Esophagus muscularis mucosa (tissue), 4 donors: ENCODE measurements at regions not wholly inside any gene's neighbourhood (a gene's known extent, or its start where the extent isn't known, plus 50 kb on each side); places are given as distances from the start of the nearest gene placed in this dataset.

Experiments used
- DNase-seq: peaks from one replicate; pipeline ENCODE4 v3.0.0-alpha.2; 2017; ENCODE audit errors: extremely low spot score
- H3K27ac ChIP-seq, 4 donors: fragments of 200-600 bp; sonication (generic); replicated peaks in 1 of 4; 1 replicate in 3 of 4; 2 replicates in 1 of 4; pipeline ENCODE4 v1.5.1; 2016 to 2019; ENCODE audit warnings: mild to moderate bottlenecking in 1 of 4
- H3K27me3 ChIP-seq, 4 donors: fragments of 200-600 bp; sonication (generic); one replicate each; pipeline versions ENCODE4 v1.5.1 to v1.6.0; 2016 to 2019
- H3K36me3 ChIP-seq, 4 donors: fragments of 200-600 bp; sonication (generic); one replicate each; pipeline ENCODE4 v1.5.1; 2016 to 2019
- H3K4me1 ChIP-seq, 4 donors: fragments of 200-600 bp; sonication (generic); one replicate each; pipeline ENCODE4 v1.5.1; 2016 to 2019
- H3K4me3 ChIP-seq, 4 donors: fragments of 200-600 bp; sonication (generic); 1 replicate in 2 of 4; 2 replicates in 2 of 4; pipeline ENCODE4 v1.5.1; 2016 to 2019; ENCODE audit warnings: mild to moderate bottlenecking in 4 of 4, moderate library complexity in 1 of 4
- H3K9me3 ChIP-seq, 4 donors: fragments of 200-600 bp; sonication (generic); 1 replicate in 3 of 4; 2 replicates in 1 of 4; pipeline ENCODE4 v1.5.1; 2016 to 2019
- EP300 ChIP-seq: sonication (generic); formaldehyde crosslinking; IDR thresholded peaks from one replicate; pipeline ENCODE4 v1.6.1; 2017; ENCODE audit warnings: antibody characterized with exemption
- POLR2A ChIP-seq: fragments of 450-650 bp; IDR thresholded peaks from one replicate; pipeline ENCODE4 v1.6.1; 2017; ENCODE audit warnings: antibody characterized with exemption, moderate library complexity, mild to moderate bottlenecking, low read depth
- POLR2AphosphoS5 ChIP-seq, 2 donors: sonication (generic); formaldehyde crosslinking; IDR thresholded peaks; one replicate each; pipeline ENCODE4 v1.6.1; 2017; ENCODE audit warnings: antibody characterized with exemption in 2 of 2
- WGBS: methylation state at CpG from one replicate; pipeline ENCODE4 v1.1.5; 2018; 5-methylcytosine and 5-hydroxymethylcytosine counted together
- intact Hi-C: fragments of 100-400 bp; cut with DNase I; formaldehyde crosslinking; loops from one replicate; pipeline ENCODE4 v1.15.1; 2023
- TF ChIP-seq, protein P1 (sequence below), 3 experiments: fragments of 200-600 bp in 2 of 3; fragments of 450-650 bp in 1 of 3; sonication (generic) in 2 of 3; IDR thresholded peaks; one replicate each; pipeline ENCODE4 v1.5.1; 2017 to 2019; ENCODE audit warnings: antibody characterized with exemption in 3 of 3, mild to moderate bottlenecking in 2 of 3, moderate library complexity in 1 of 3

DNA sequence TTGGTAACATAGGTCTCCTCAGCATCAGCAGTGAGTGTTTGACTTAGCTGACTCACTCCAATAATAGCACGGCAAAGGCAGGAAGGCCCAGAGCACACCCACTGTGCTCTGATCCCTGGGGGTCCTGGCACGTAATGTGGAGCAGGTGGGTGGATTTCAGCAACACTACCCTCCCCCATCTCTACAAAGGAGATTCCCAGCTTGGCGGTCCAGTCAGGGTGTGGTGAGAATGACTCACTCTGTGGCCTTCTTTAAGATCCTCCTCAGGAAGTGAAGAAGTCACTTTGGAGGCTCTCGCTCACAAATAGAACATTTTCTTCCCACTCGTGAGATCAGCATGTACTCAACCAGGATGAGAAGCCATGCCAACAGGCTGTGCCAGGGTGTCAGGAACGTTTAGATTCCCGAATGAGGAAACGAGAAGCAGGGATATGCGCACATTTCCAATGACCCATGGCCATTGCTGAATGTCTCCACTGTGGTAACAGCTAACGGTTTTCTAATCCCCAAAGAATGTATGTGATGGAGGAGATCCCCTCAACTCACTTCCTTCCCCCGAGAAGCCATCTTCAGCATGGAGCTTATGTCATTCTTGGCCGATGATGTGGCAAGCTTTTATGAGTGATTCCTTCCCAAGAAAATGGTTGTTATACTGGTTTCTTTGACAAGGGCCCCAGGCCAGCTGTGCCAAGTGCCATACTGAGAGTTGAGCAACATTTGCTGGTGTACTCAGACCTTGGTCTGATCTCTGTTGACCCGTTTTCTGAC, 365.2 kb downstream of the C16orf95 start:
- Histone ChIP-seq H3K27me3 (peaks cover 0 to 71% (median 0%) of the 10 kb centered on the region in 4 donors), H3K36me3 (no peaks in the 10 kb centered on the region), H3K4me3 (no peak overlapping the region), H3K4me1 (no peaks in the 10 kb centered on the region), H3K27ac (no peak overlapping the region), H3K9me3 (no peaks in the 10 kb centered on the region)
- intact Hi-C loops: no loop called here
- no peak for DNase-seq
- TF ChIP-seq EP300 (no peak), POLR2AphosphoS5 (IDR thresholded peaks at IDR 0.05) (no peak), POLR2A (no peak)
- TF ChIP-seq, protein P1, sequence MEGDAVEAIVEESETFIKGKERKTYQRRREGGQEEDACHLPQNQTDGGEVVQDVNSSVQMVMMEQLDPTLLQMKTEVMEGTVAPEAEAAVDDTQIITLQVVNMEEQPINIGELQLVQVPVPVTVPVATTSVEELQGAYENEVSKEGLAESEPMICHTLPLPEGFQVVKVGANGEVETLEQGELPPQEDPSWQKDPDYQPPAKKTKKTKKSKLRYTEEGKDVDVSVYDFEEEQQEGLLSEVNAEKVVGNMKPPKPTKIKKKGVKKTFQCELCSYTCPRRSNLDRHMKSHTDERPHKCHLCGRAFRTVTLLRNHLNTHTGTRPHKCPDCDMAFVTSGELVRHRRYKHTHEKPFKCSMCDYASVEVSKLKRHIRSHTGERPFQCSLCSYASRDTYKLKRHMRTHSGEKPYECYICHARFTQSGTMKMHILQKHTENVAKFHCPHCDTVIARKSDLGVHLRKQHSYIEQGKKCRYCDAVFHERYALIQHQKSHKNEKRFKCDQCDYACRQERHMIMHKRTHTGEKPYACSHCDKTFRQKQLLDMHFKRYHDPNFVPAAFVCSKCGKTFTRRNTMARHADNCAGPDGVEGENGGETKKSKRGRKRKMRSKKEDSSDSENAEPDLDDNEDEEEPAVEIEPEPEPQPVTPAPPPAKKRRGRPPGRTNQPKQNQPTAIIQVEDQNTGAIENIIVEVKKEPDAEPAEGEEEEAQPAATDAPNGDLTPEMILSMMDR (IDR thresholded peaks at IDR 0.05): no peak
- 77% methylated on average over 12 of the region's 13 CpGs for WGBS

DNA sequence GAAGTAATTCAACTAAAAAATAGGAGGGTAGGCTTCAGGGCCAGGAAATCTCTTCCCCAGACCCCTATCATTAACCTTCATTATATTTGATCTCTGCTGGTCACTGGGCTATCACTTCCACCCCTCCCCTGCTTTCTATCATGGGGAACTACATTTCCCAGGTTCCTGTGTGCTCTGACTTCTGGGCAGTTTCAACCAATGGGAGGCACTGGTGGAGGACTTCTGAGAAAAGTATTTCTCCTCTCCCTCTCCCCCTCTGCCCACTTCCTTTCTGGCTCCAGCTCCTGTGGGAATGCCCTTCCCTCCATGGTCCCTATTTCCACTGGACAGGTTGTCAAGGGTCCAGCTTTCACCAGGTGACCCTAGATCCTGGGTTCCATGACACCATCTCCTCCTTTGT, 364.4 kb downstream of the C16orf95 start:
- no peaks in the 10 kb centered on the region for H3K36me3 ChIP-seq

DNA sequence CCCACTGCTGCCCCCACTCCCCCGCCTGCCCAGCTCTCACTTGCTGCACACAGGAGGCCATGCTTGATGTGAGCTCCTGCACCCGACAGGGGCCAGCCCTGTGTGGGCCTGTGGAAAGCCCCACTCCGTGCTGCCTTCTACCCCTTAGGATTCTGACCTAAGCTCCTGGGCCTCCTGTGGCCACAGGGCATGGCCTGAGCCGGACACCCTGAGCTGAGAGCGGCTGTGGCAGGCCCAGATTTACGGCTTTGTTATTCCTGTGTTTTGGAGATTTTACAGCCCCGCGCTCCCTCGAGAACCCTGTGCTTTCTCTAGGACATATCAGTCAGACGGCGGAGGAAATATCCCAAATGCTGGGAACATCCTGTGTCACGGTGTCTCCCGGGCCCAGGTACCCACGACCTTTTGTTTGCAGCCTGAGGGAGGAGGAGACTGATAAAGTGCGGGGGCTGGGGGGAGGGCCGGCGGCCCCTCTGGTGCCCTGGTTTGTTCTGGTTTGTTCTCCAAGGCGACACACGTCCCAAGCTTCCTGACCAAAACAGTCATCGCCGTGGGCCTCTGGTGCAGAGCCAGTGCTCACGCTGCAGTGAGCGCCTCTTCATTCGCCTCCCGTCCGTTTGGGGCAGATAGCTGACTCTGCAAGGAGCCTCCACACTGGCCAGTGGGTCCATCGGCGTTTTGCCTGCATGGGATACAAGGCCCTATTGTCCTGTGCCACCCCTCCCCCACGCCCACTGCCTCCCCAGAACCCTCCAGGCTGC, 363.4 kb downstream of the C16orf95 start:
- no peak for DNase-seq
- 65% methylated on average over 24 of the region's 29 CpGs for WGBS

More for the DNA sequence above, 364.4 kb downstream of the C16orf95 start:
- TF ChIP-seq EP300 (no peak), POLR2A (no peak), POLR2AphosphoS5 (IDR thresholded peaks at IDR 0.05) (no peak)
- TF ChIP-seq, protein P1 (IDR thresholded peaks at IDR 0.05): no peak
- intact Hi-C loops: no loop called here
- H3K27ac ChIP-seq: no peak overlapping the region
- DNase-seq: no peak
- H3K27me3 ChIP-seq: peaks cover 0 to 71% (median 0%) of the 10 kb centered on the region in 4 donors
- H3K9me3 ChIP-seq: no peaks in the 10 kb centered on the region
- no peak overlapping the region for H3K4me3 ChIP-seq
- H3K4me1 ChIP-seq: no peaks in the 10 kb centered on the region

DNA sequence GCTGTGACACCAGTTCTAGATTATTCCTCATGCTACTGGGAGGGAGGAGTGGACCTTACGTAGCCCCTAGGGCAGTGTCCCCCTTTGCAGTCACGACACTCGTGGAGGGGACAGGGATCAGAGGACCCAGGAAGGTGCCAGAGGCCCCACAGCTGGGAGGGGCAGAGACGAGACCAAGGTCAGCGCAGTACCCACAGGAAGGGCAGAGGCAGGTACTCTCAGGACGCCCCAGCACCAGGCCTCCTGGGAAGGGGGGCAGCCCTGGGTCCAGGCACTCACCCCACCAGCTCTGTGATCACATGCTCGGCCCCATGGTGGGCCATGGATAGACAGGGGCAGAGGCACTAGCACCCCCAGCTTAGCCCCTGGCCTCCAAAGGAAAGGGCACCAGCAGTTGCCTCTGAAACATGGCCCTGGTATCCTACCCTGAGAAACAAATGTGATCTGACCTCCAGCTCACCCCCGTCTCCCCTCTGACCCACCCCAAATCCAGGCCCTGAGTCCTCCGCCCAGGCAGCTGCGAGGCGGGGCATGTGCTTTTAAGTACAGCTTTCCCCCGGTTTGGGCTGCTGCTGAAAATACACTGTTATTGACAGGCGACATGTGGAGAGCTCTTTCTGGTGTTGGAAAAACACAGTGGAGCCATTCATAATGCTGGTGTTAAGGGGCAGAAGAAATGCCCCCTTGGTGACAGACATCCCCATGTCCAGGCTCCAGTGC, 361.9 kb downstream of the C16orf95 start:
- H3K4me3 ChIP-seq: no peak overlapping the region
- intact Hi-C loops: no loop called here
- 94% methylated on average over 12 of the region's 13 CpGs for WGBS
- H3K27ac ChIP-seq: no peak overlapping the region
- peaks cover 0 to 73% (median 4%) of the 10 kb centered on the region in 4 donors for H3K27me3 ChIP-seq
- no peak for DNase-seq
- H3K9me3 ChIP-seq: no peaks in the 10 kb centered on the region
- no peaks in the 10 kb centered on the region for H3K4me1 ChIP-seq
- TF ChIP-seq, protein P1 (IDR thresholded peaks at IDR 0.05): no peak
- TF ChIP-seq POLR2A: no peak
- TF ChIP-seq EP300: no peak
- TF ChIP-seq POLR2AphosphoS5 (IDR thresholded peaks at IDR 0.05): no peak
- H3K36me3 ChIP-seq: no peaks in the 10 kb centered on the region

More for the DNA sequence above, 363.4 kb downstream of the C16orf95 start:
- Histone ChIP-seq H3K27me3 (peaks cover 0 to 71% (median 2%) of the 10 kb centered on the region in 4 donors), H3K36me3 (no peaks in the 10 kb centered on the region), H3K9me3 (no peaks in the 10 kb centered on the region), H3K27ac (no peak overlapping the region), H3K4me3 (no peak overlapping the region), H3K4me1 (no peaks in the 10 kb centered on the region)
- intact Hi-C loops: no loop called here
- TF ChIP-seq POLR2A (no peak), EP300 (no peak)
- TF ChIP-seq, protein P1 (IDR thresholded peaks at IDR 0.05): no peak
